ENCODE measurements at regions not wholly inside any gene's neighbourhood (a gene's known extent, or its start where the extent isn't known, plus 50 kb on each side); places are given as distances from the start of the nearest gene placed in this dataset.
A peak's percentile ranks its signal among the peaks of the same experiment; 100 is the strongest.

DNA sequence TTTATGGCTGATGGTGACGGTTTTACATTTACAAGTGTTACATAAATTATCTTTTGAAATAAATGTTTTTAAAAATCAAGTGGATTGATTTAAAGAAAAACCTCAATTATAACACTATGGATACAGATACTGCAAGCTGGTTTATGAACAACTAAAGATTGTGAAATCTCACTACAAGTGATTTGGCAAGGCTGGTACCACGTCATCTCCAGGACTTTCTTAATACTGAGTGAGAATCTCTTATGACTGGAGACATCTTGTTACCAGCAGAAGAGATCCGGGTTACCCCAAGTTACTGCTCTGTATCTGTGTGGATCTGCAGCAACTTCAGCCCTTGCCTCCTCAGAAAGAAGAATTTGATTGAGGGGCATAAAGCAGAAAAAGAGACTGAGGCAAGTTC is 452.9 kb downstream of the MN1 start:
- no peak for DNase-seq

DNA sequence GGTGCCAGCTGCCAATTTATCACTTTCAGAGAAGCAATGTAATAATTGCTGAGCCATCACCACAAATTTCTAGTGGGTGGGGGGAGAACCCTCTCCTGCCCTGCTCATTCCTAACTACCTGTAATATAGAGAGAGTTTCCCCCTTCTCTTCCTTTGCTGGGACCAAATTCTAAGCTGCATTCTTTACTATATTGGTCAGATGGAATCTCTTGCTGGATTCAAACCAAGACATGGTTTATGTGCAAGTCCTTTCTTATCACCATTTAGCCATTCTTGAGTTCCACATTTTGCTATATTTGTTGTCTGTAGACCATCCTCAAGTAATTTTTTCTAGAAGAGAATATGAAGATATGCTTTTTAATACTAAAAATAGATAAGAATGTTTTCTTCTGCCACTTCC is 452.1 kb downstream of the MN1 start:
- no peak for DNase-seq

DNA sequence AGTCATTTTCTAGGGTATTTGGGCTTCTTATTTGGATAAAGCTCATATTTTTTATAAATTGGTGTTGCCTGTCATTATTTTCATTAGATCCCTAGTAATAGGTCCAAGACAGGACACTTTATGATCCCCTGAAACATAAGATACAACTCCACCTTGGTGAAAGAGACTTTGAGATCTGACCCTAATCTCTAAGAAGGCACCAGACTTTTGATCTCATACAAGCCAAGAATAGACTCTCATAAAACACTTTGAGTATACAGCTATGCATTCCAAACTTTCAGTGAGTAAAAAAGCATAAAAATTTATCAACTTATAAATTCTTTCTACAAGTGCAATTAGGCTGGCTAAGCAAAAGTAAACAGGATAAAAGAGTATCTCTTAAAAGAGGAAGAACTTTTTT is 451.2 kb downstream of the MN1 start:
- DNase-seq: no peak

DNA sequence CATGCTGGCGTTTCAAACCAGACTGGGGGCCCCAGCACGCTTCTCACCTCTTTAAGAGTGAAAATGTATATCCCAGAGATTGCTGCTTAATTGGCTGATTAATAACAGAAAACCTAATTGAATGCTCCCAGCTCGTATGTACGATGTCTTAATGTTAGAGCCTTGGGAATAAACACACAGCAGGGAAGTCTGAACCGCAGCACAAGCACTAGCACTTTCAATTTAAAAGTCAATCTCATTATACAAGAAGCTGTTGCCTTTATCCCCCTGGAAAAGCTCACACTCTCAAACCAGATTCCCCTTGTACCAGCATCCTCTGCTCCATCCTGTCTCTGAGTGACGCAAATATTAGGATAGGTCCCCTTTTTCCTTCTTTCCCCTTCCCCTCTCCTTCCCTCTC is 449.1 kb downstream of the MN1 start:
- no peak for DNase-seq

DNA sequence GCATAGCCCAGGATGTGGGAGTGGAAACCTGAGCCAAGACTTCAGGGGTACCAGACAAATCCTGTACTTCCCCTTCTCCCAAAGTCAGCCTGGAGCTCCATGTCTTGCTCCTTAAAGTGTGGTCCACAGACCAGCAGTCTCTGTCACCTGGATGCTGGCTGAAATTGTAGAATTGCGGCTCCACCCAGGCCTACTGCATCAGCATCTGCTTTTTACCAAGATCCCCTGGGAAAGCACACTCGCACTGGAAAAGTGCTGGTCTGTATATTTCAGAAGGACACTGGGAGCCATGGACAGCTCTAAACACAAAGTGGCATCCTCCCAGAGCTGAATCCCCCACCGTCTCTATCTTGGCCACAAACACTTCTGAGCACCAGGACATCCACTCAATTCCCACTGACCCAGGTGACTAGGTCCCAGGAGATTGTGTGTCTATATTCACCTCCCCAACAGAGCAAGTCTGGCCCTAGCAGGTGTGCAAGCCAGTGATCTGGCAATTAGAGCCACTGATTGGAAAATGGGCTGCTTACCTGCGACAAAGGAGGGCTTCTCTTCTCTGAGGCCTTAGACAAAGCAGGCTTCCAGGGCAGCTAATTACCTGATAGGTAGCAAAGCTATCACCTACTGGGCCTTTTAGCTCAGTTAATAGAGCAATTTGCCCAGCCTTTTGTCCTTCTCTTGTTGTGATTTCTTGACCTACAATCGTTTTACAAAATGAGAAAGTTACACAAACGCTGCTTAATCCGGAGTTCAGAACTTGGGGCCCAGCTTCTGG is 443.3 kb downstream of the MN1 start:
- DNase-seq: no peak

DNA sequence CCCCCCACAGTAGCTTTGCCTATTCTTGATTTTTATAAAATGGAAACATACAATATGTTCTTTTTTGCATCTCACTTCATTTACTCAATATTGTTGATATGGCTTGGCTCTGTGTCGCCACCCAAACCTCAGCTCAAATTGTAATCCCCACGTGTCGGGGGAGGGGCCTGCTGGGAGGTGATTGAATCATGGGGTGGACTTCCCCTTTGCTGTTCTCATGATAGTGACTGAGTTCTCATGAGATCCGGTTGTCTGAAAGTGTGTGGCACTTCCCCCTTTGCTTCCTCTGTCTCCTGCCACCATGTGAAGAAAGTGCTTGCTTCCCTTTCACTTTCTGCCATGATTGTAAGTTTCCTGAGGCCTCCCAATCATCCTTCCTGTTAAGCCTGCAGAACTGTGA is 431.3 kb downstream of the MN1 start:
- DNase-seq: no peak

DNA sequence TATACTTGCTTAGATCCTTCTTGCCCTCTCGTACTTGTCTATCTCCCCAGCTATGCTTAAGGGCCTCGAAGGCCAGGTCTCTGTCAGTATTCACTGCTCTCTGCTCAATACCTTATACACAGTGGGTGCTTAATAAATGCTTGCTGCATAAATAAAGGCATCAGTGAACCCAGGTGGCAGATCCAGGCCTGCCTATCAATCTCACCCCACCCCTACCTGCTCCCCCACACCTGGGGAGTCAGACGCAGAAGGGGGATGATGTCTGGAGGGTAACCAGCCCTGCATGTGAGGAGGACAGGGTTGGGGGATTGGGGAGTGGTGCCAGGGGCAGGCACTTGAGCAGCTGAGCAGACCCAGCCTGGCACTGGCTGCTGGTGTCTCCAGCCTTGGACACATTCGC is 430.6 kb downstream of the MN1 start:
- no peak for DNase-seq

DNA sequence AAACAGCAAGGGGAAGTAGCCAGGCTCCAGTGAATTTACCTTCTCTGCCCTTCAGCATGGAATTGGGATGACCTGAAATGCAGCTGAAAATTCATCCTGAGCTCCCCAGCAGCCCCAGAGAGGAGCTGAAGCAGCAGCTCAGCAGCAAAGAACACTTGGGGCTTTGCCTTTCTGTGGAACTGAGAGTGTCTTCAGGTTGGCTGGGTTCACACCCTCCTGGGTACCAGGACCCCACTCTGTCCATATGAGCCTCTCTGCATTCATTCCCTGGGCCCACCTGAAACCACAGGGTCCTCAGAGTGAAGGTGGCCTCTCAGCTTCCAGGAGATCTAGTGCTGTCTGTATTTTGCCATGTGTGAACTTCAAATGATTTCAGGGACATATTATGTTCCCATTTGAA is 429.2 kb downstream of the MN1 start:
- no peak for DNase-seq

DNA sequence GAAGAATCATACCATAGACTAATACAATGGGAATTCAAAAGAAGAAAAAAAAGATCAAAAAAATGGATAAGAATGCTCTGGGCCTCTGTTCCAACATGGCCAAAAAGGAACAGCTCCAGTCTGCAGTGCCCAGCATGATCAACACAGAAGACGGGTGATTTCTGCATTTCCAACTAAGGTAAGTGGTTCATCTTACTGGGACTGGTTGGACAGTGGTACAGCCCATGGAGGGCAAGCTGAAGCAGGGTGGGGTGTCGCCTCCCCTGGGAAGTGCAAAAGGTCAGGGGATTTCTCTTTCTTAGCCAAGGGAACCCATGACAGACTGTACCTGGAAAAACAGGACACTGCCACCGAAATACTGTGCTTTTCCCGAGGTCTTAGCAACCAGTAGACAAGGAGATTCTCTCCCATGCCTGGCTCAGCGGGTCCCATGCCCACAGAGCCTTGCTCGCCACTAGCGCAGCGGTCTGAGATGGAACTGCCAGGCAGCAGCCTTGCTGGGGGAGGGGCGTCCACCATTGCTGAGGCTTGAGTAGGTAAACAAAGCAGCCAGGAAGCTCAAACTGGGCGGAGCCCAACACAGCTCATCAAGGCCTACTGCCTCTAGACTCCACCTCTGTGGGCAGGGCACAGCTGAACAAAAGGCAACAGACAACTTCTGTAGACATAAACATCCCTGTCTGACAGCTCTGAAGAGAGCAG is 428.4 kb downstream of the MN1 start:
- DNase-seq: no peak

DNA sequence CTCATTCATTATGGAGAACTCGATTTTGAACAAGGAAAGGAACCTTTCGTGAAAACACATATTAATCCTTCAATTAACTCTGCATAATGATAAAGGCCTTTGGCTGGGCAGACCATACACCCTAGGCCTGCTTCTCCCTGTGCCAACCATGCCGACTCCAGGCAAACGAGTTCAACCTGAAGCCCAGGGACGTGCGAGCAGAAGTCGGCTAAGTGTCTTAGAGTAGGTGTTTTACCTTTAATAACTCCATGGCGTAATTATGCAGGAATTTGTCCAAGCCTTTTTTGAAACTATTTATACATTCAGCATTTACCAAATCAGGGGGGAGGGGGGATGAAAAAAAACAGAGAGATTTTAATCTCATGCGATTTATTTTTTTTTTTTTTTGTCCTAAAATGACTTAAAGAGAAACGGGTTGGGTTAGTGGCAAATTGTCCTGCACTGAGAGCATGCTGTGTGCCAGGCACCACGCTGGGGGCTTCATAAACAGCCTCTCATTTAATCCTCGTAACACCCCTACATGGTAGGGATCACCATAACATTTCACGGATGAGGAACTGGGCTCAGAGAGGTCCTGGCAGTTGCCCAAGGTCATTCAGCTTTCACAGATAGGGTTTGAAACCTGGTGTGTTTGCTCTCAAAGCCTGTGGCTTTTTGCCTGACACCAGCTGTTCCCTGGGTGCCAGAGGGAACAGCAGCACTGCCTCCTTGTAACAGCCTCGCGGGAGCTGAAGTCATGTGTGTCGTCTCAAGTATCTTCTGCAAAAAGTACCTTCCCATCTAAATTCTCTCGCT is 423.9 kb downstream of the MN1 start:
- no peak for DNase-seq

DNA sequence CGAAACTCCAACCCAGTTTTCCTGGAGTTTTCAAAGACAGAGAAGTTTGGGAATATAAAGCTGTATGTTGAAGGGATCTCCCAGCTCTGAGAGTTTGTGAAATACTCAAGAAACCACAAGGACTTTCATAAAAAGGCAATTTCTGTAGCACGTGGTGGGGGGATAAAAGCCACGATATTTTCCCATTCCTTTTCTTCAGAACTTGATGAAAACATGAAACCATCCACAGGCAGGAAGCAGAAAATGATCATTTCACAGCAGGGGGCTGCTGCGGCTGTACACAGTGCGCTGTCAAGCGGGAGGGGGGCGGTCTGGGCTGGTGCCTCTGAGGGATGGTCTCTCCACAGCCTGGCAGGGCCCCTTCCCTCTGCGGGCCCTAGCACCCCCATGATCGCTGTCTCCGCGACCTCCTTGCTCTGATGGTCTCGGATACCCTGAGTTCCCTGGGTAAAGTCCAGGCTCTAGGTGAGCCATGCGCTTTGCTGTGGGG is 423.2 kb downstream of the MN1 start:
- peak; percentile 53 for DNase-seq

DNA sequence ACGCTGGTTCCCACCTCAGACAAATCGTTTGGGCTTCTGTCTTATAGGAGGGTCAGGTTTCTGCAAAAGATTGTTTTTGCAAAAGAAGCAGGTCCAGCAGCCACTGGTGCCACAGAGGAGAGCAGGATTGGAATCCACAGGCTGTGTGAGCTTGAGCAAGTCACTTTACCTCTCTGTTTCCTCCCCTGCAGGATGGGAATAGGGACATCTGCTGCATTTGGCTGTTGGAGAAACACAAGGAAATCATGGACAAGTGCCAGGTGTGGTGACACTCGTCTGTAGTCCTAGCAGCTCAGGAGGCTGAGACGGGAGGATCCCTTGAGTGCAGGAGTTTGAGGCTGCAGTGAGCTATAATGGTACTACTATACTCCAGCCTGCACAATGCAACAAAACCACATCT is 422.6 kb downstream of the MN1 start:
- no peak for DNase-seq

DNA sequence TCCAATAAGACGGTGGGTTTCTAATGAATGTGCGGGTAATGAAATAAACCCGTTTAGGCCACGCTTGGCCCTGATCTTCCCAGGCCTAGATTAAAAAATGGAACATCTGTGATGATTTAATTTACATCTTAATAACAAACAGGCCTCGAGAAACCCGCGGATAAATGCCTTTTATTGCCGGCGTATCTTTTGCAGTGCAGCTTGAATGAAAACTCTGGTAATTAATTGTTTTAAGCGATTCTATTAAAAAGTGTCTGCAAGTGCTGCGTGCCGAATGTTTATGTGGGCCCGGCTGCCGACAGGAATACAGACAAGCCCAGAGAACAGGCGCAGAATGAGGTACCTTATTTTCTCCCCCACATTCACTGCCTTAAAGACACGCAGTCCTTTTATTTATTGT is 420.7 kb downstream of the MN1 start:
- no peak for DNase-seq

DNA sequence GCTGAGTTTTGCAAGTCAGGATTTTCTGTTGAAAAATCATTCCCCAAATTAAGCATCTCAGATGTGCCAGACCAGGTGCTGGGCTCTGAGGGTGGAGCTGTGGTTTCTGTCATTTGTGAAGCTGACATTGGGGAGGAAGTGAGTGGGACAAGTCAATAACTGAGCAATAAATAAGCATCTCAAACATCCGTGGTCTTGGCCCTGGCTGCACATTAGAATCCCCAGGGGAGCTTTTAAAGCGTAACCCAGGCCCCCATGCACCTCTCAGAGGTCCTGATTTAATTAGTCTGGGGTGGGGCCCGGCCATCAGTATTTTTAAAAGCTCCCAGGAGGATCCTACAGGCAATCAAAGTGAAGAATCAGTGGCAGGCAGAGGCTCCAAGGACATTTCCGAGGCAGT is 420.0 kb downstream of the MN1 start:
- no peak for DNase-seq

DNA sequence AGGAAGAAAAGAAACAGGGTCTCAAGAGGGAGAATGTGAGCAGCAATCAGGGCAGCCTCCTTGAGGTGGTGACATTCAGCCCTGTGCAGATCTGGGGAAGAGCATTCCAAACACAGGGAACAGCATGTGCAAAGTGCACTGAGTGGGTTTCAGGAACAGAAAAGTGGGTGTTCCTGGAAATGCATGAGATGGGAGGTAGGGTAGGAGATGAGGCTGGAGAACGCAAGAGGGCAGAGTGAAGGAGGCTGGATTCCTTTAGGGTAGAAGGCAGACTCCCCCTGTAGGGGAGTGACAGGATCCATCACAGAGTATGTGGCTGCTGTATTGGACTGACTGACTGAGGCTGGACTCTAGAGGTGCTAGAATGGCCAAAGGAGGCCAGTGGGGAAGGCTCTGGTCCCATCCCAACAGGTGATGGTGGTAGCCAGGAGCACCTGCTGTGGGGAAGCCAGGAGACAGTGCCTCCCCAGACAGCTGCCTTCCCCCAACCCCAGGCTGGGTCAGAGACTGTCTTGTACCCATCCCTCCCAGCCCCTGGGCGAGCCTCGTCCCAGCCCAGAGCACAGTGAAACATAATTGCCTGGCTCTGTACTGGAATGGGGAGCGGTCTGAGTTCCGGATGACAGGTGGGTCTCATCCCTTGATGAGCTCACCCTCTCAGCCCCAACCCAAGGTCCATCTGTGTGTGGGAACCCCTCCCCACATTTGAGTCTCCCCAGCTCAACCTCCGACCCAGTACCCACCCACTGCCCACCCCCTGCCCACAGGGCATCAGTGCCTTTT is 419.4 kb downstream of the MN1 start:
- DNase-seq: no peak

DNA sequence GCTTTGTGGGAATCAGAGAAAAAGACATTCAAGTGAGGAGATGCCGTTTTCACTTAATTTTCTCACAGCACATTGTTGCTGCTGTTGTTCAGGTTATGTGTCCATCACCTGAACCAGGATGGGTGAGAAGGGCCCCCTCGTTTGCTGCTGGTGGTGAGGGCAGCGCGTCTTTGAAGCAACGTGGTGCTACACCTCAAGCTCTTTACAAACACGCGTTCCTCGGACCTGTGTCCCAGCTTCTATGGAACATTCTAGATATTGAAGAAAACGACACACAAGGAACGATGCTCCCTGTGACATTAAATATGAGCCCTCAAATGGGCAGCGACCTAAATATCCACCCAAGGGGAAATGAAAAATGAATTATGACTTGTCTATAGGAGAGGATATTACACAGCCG is 418.6 kb downstream of the MN1 start:
- DNase-seq: no peak

DNA sequence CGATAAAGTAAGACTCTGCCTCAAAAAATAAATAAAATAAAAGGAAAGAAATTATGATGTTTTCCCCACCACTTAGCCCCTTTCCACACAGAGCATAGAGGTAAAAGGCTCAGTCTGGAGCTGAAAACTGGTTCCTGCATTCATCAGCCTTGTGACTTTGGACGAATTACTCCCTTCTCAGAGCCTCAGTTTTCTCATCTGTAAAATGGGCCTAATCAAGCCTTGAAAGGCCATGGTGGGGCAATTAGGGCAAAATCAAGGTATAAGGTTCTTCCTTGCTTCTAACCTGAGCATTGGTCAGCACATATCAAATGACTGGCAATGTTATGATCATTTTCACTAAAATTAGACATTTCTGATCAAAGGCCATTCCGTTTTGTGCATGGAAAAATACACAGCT is 417.7 kb downstream of the MN1 start:
- DNase-seq: no peak

DNA sequence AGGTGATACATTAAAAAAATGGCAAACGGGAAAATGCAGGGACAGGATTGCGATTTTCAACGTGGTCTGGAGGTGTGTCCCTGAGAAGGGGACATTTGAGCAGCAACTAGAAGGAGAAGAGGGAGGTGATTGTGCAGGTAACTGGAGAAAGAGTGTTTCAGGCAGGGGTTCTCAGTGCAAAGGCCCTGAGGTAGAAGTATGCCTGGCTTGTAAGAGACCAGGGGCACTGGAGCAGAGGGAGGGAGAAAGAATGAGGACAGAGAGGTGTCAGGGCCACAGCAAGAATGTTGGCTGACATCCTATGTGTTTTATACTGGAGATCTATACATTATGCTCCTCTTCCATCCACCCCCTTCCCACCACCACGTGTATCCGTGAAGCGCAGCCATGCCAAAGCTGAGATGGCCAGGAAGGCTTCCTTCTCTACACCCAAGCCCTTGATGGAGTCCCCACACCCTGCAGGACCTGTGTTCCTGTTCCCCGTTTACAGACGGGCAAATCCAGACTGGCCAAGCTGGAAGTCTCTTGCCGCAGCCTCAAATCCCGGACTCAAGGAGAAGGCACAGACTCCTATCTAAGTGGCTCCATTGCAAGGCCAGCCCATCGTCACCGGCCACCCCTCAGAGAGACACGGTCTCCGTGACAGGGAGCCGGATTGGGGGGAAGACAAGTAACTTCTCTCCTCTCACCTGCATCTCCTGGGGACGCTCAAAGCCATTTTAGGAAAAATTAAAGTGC is 416.1 kb downstream of the MN1 start:
- DNase-seq: no peak

DNA sequence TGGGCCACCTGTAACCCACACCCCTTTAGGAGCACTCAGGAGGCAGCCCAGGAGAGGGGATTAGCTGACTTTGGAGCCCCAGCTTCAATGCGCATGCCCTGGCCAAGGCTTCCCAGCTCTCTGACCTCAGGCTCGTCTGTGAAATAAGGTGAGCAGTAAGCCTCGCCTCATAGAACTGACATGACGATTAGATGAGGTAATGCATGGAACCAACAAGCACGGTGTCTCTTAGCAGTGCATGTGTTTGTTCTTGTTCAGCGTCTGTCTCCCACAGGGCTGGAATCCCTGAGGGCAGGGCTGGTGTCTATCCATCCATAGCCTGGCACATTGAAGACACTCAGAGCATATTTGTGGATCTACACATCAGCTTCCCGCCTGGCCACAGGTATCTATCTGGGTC is 415.4 kb downstream of the MN1 start:
- no peak for DNase-seq

DNA sequence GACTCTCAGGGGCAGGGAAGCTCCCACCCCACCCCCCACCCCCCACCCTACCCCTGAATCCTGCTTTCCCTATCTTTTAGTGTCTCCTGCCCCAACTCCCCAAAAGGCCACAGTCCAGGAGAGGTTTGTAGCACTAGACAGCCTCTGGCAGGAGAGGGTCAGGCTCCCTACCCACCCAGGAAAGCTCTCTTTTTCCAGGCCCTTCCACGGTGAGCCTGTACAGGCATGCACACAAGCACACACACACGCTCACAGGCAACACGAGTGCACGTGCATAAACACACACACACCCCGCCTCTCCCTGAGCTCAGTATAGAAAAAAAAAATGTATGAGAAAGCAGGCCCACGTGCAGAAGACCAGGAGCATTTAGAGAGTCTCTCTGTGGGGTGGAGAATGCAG is 414.0 kb downstream of the MN1 start:
- no peak for DNase-seq

DNA sequence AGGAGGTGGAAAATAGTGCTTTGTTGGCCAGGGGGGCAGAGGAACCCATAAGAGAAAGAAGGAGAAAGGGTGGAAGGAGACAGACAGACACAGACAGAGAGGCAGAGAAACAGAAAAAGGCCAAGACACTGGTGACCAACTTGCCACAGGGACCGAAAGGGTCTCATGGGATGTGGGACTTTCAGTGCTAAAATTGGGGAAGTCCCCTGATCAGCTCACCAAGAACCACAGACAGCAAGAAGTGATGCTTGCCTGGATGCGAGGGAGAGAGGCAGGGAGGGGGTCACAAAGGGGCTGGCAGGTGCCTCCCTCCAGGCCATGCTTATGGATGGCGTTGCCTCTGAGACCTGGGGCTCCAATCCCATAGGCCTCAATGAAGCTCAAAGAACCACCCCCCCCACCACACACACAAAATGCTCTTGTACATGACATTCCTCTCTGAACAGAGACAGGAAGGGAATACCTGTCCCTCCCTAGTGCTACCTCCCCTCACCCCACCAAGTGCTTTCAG is 413.4 kb downstream of the MN1 start:
- DNase-seq: no peak

DNA sequence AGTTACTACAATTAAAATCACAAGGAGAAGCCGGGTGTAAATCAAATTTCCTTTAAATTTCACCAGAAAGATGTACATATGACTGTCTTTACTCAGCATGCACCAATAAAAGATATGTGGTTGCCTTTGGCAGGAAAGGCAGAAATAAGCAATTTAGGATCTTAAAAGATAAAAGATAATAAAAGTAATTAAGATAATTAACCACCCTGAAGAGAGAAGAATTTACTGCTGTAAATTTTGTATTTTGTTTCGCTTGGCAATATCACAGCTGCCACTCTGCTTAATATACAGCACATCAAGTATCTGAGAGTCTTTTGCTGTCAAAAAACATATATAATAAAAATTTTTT is 411.9 kb downstream of the MN1 start:
- no peak for DNase-seq
